Hepatocyte (in vitro differentiated cells): ENCODE measurements at regions not wholly inside any gene's neighbourhood (a gene's known extent, or its start where the extent isn't known, plus 50 kb on each side); places are given as distances from the start of the nearest gene placed in this dataset.
"Not testable (repeated sequence)": the region's sequence is repeated elsewhere in the genome, so short reads cannot be mapped to it uniquely, and the experiment has no call there.

Experiments
- DNase-seq: peaks from one replicate; pipeline ENCODE4 v3.0.0-alpha.2; 2016; ENCODE audit warnings: low spot score
- H2AFZ ChIP-seq: fragments of 200-600 bp; sonication (generic); 2 replicates; pipeline ENCODE4 v1.6.0; 2016; ENCODE audit warnings: antibody characterized with exemption, mild to moderate bottlenecking
- H3K27ac ChIP-seq: fragments of 200-600 bp; sonication (generic); 2 replicates; pipeline ENCODE4 v1.5.1; 2016; ENCODE audit warnings: mild to moderate bottlenecking
- H3K27me3 ChIP-seq: fragments of 200-600 bp; sonication (generic); 2 replicates; pipeline ENCODE4 v1.6.1; 2016
- H3K36me3 ChIP-seq: fragments of 200-600 bp; sonication (generic); replicated peaks from 2 replicates; pipeline ENCODE4 v1.5.1; 2016; ENCODE audit warnings: low read depth; ENCODE audit not compliant: insufficient read depth
- H3K4me1 ChIP-seq: fragments of 200-600 bp; sonication (generic); 2 replicates; pipeline ENCODE4 v1.5.1; 2016; ENCODE audit warnings: mild to moderate bottlenecking, moderate library complexity; ENCODE audit not compliant: insufficient read depth
- H3K4me2 ChIP-seq: fragments of 200-600 bp; sonication (generic); 2 replicates; pipeline ENCODE4 v1.6.0; 2016
- H3K4me3 ChIP-seq: fragments of 200-600 bp; sonication (generic); 2 replicates; pipeline ENCODE4 v1.5.1; 2016; ENCODE audit warnings: mild to moderate bottlenecking
- H3K79me2 ChIP-seq: fragments of 200-600 bp; sonication (generic); 2 replicates; pipeline ENCODE4 v1.6.0; 2017; ENCODE audit warnings: mild to moderate bottlenecking
- H3K9me2 ChIP-seq: fragments of 200-600 bp; sonication (generic); replicated peaks from 2 replicates; pipeline ENCODE4 v1.6.0; 2017; ENCODE audit warnings: mild to moderate bottlenecking; ENCODE audit not compliant: insufficient read depth
- H3K9me3 ChIP-seq: fragments of 200-600 bp; sonication (generic); 2 replicates; pipeline ENCODE4 v1.5.1; 2016; ENCODE audit warnings: low read depth, mild to moderate bottlenecking
- H4K20me1 ChIP-seq: fragments of 200-600 bp; sonication (generic); 2 replicates; pipeline ENCODE4 v1.6.0; 2016; ENCODE audit warnings: mild to moderate bottlenecking; ENCODE audit not compliant: insufficient read depth, poor library complexity, severe bottlenecking
- CTCF ChIP-seq: fragments of 200-600 bp; sonication (generic); IDR thresholded peaks from 2 replicates; pipeline ENCODE4 v1.5.1; 2016; ENCODE audit warnings: antibody characterized with exemption, mild to moderate bottlenecking; ENCODE audit not compliant: poor library complexity
- EZH2 ChIP-seq: fragments of 200-600 bp; sonication (generic); IDR thresholded peaks from 2 replicates; pipeline ENCODE4 v1.6.1; 2016; ENCODE audit warnings: antibody characterized with exemption, mild to moderate bottlenecking, borderline replicate concordance
- EZH2phosphoT487 ChIP-seq: fragments of 200-600 bp; sonication (generic); IDR thresholded peaks from one replicate; pipeline ENCODE4 v1.6.1; 2018; ENCODE audit warnings: antibody characterized with exemption, mild to moderate bottlenecking, low read depth, moderate library complexity; ENCODE audit not compliant: unreplicated experiment, severe bottlenecking
- WGBS: methylation state at CpG from one replicate; pipeline ENCODE4 v1.1.6; 2016; ENCODE audit warnings: low lambda C conversion rate; ENCODE audit errors: missing lambda C conversion rate; 5-methylcytosine and 5-hydroxymethylcytosine counted together

DNA sequence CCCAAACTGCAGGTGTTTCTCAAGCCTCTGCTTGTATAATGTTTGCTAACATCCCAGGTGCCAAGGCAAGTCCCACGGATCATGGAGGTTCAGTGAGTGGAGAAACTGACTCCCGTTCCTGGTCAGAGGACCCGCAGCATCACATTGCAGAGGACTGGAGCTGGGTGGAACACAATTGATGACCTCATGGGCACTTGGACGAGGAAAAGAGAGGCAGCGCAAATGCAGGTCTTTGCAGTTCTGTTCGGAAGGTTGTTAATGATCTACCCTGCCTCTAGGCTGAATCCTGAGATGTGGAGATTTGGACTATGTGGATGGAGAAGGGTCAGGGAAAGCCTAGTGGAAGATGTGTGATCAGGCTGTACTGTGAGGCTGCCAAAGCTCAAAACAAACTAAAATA is 192.9 kb downstream of the DUSP10 start:
- no peak for DNase-seq
- Histone ChIP-seq H3K9me2 (no peaks in the 10 kb centered on the region), H3K4me3 (no peak overlapping the region), H2AFZ (no peak overlapping the region), H3K79me2 (no peaks in the 10 kb centered on the region), H3K27ac (no peak overlapping the region), H3K4me2 (no peak overlapping the region), H3K9me3 (no peaks in the 10 kb centered on the region), H3K27me3 (no peaks in the 10 kb centered on the region), H4K20me1 (no peaks in the 10 kb centered on the region), H3K36me3 (no peaks in the 10 kb centered on the region), H3K4me1 (no peaks in the 10 kb centered on the region)
- WGBS = 75% methylated on average over 6 of the region's 6 CpGs
- TF ChIP-seq EZH2phosphoT487 (no peak), EZH2 (no peak), CTCF (no peak)

DNA sequence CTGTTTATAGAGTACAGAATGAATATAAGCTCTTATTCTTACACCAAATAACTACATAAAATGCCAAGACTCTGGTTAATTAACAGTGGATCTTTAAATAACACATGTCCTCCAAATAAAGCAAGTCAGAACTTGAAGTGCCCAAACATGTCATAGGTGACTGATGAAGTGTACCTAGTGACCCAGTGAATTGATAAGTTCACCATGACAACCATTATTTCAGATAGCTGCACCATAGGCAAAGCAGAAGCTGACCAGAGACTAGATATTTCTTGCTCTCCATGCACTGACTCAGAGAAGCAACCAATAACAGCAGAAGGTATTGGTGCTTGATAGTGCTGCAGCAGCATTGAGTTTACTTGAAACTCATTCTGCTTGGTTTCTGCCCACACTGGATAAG is 192.1 kb downstream of the DUSP10 start:
- Histone ChIP-seq H3K4me1 (no peaks in the 10 kb centered on the region), H3K27me3 (no peaks in the 10 kb centered on the region), H2AFZ (no peak overlapping the region), H3K4me2 (no peak overlapping the region), H3K4me3 (no peak overlapping the region), H3K79me2 (no peaks in the 10 kb centered on the region), H3K27ac (no peak overlapping the region), H4K20me1 (no peaks in the 10 kb centered on the region), H3K36me3 (no peaks in the 10 kb centered on the region), H3K9me3 (no peaks in the 10 kb centered on the region), H3K9me2 (no peaks in the 10 kb centered on the region)
- no peak for DNase-seq
- no peak for TF ChIP-seq CTCF
- TF ChIP-seq EZH2 = no peak
- TF ChIP-seq EZH2phosphoT487 = no peak

- whole genome bisulfite sequencing = 95% methylated on average over 8 of the region's 8 CpGs
- not testable (repeated sequence) for H3K4me1 ChIP-seq, H3K79me2 ChIP-seq, H3K4me2 ChIP-seq, H3K9me3 ChIP-seq, H4K20me1 ChIP-seq, H2AFZ ChIP-seq, H3K27me3 ChIP-seq, H3K27ac ChIP-seq, DNase-seq, H3K4me3 ChIP-seq, H3K9me2 ChIP-seq, H3K36me3 ChIP-seq
These were observed 189.1 kb downstream of the DUSP10 start for GRCh38 chr1:221552792-221553191.

GRCh38 chr1:221555689-221556433 is 186.0 kb downstream of the DUSP10 start:
- no peaks in the 10 kb centered on the region for H3K9me3 ChIP-seq
- no peak overlapping the region for H3K4me2 ChIP-seq
- no peak overlapping the region for H3K27ac ChIP-seq
- TF ChIP-seq CTCF (no peak), EZH2phosphoT487 (no peak), EZH2 (no peak)
- H2AFZ ChIP-seq = no peak overlapping the region
- no peaks in the 10 kb centered on the region for H3K4me1 ChIP-seq
- no peaks in the 10 kb centered on the region for H3K36me3 ChIP-seq
- H3K27me3 ChIP-seq = no peaks in the 10 kb centered on the region
- no peak for DNase-seq
- H4K20me1 ChIP-seq = no peaks in the 10 kb centered on the region
- H3K9me2 ChIP-seq = no peaks in the 10 kb centered on the region
- no peak overlapping the region for H3K4me3 ChIP-seq
- WGBS = 84% methylated on average over 10 of the region's 10 CpGs
- no peaks in the 10 kb centered on the region for H3K79me2 ChIP-seq
